NCI-H2029 (cell line): ENCODE measurements at regions not wholly inside any gene's neighbourhood (a gene's known extent, or its start where the extent isn't known, plus 50 kb on each side); places are given as distances from the start of the nearest gene placed in this dataset.

Experiments
- DNase-seq: peaks from one replicate; lab custom pipeline; 2025; lab: John Stamatoyannopoulos, UW

DNA sequence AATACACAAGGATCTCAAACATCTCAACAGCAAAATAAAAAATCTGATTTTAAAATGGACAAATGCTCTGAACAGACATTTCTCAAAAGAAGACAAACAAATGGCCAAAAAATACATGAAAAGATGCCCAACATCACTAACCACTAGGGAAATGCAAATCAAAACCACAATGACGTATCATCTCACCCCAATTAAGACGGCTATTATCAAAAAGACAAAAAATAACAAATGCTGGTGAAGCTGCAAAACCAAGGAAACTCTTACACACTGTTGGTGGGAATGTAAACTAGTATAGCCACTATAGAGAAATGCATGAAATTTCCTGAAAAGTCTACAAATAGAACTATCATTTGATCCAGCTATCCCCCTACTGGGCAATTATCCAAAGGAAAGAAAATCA, 145.0 kb downstream of the BTG1 start:
- DNase-seq: no peak

DNA sequence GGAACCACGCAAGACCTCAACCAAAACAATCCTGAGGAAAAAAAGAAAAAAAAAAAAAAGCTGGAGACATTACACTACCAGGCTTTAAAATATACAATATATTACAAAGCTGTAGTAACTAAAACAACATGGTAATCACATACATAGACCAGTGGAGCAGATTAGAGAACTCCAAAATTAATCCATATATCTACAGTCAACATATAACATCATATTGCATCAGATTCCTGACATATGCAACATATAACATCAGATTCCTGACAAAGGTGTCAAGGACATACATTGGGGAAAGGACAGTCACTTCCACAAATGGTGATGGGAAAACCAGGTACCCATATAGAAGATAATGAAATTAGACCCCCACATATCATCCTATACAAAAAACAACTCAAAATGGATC, 145.8 kb downstream of the BTG1 start:
- DNase-seq: no peak

DNA sequence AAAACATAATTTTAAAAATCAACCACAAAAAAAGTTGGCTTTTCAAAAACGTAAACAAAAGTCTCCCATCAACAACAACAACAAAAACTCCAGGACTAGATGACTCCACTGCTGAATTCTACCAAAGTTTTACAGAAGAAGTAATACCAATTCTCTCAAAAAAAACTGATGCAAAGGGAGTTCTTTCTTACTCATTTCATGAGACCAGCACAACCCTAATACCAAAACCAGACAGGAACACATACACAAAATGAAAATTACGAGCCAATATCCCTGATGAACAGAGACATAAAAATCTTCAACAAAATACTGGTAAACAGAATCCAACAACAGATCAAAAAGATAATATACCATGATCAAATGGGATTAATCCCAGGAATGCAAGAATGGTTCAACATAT, 147.3 kb downstream of the BTG1 start:
- no peak for DNase-seq

DNA sequence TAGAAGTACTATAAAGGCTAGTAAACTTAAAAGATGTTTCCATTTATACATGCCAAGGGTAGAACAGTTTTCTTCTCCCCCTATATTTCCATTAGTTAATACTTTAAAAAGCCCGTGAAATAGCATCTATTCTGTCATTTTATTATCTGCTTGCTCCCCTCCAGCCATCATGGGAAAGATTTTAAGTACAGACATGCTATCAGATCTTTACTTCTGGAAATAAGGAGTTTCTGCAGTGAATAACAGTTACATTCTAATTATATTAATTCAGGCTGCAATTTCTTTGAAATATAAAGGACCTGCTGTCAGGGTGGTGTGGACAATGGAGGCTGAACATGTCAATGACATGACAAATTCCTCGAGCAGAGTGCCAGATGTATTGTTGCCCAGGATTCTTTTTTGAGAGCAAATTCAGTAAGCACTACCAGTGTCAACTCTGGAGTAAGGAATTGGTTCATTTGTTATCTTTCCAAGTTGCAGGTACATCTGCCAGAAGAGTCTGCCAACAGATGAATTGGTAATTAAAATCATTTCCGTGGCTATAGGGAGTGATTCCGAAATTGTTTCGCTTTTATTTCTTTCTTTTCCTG, 151.3 kb downstream of the BTG1 start:
- DNase-seq: no peak

DNA sequence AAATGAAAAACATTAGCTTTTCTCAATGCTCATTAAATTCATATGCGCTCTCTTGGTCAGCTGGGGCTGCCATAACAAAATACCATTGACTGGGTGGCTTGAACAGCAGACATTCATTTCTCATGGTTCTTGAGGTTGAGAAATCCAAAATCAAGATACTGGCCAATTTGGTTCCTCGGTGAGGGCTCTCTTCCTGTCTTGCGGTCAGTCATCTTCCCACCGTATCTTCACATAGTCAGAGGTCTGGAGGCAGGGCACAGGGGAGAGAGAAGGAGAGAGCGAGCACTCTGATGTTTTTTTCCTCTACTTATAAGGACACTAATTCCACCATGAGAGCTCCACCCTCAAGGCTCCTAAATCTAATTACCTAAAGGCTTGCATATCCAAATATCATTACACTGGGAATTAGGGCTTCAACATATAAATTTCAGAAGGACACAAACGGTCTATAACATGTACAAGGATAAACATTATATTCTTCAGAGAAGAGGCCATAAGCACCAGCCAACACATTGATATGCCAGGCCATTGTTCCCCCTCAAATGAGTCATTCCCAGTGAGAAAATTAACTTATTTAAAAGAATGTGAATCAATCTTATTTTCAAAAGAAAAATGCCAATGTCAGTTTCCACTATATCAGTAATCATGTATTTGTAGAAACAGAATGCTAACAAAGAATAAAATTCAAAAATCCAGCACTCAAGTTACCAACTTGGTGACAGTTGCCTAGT, 152.2 kb downstream of the BTG1 start:
- DNase-seq: no peak

DNA sequence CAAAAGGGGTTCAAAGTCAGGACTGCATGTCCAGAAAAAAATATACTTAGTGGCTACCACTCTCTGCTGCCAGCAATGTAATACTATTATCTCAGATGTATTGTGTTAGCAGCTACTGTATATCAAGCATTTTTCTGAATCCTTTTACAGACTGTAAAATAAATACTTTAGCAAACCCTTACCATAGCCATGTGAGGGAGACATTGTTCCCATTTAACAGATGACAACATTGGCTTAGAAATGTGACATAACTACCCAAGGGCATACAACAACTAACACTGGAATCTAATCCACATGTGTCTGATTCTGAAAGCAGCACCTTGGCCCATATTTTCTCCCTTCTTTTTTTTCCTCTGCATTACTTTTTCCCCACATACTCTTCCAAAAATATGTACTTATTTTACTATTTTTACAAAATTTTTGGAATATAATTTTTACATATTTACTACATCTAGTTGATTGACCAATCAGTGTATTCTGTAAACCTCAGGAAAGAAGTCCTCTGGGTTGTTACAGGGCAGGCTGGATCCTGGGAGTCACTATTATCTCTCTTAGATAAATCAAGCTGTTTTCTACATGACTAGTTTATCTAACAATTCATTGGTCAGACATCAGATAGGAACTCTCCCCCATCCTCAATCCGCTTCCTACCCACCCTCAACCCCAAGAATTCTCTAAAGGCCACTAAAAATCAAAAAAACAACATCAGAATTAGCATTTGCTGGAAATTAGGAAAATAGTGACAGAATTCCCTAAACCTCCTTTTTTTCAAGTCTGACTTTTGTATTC, 154.1 kb downstream of the BTG1 start:
- DNase-seq: no peak

DNA sequence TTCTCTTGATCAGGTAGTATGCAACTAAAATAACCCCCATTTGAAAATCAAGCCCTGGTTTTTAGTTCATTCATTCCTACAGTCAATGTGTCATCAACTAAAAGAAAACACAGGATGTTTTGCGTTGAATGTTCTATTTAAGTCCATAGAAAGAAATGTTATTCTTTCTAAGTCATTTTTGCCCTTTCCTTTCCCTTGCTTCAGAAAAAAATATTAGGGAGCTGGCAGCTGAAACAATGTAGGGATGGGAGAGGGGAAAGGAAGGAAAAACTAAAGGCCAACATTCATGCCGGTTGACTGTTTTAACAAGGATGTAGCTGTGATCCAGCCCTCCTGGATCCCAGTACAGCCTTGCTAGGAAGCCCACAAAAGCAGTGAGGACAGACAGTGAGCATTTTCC, 155.1 kb downstream of the BTG1 start:
- DNase-seq: no peak

DNA sequence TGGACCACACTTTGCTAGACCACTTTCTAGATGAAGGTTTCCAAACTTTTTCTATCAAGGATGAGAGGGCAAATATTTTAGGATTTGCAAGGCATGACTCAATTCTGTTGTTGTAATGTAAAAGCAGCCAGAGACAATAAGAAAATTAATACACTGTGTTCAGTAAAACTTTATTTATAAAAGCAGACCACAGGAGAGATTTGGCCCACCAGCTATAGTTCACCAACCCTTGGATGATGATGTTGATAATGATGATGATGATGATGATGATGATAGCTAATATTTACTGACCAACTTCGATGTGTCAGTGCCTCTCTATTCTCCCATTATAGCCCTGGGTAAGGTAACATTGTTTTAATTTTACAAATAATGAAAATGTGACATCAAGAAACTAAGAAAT, 156.5 kb downstream of the BTG1 start:
- no peak for DNase-seq

DNA sequence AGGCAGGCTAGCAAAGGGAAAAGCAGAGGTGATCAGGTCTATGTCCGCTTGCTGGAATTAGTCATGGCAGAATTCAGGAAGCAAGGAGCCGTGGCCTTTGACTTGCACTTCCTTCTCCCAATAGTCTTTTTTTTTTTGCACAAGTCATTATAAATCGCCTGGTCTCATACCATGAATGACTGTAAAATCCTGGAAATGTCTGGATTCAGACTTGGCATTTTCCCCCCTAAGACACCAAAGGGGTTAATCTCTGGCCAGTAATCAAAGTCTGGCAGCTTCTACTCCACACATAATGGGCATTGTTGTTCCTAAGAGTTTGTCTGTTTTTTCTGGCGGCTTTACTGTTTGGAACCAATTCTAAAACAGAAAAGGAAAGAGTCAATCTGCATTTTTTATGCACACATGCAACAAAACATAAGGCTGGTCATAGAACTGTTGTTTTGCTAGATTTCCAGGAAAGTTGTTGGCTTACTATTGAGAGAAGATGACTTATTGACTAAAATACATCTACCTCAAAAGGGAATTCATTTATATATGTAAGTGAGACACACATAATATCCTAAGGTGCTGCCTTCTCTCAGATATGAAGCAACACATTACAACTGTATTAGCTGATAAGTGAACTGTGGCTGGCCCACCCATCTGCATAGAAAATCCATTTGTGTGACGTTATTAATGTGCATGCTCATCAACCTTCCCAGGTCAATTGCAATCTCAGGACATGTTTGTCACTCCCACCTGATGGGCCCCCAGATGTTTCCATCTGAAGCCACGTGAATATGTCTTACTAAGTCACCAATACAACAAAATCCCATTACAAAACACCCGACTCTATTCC, 157.3 kb downstream of the BTG1 start:
- no peak for DNase-seq

DNA sequence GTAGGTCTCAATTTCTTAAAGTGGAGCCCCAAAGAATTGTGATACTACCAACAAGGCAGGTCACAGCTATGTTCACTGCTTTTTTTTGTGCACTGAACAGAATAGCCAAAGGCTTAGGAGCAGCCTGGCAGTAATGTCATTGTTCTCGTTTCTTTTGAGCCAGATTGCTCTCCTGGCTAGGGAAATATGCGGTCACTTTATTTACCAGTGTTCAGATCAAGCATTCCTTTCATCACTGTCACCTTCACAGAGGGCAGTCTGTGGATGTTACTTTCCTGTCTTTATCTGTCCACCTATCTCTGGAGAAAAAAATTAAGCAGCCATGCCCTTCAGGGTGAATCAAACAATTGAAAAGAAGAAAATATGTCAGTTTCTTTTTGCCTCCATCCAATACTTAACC, 159.6 kb downstream of the BTG1 start:
- DNase-seq: no peak

DNA sequence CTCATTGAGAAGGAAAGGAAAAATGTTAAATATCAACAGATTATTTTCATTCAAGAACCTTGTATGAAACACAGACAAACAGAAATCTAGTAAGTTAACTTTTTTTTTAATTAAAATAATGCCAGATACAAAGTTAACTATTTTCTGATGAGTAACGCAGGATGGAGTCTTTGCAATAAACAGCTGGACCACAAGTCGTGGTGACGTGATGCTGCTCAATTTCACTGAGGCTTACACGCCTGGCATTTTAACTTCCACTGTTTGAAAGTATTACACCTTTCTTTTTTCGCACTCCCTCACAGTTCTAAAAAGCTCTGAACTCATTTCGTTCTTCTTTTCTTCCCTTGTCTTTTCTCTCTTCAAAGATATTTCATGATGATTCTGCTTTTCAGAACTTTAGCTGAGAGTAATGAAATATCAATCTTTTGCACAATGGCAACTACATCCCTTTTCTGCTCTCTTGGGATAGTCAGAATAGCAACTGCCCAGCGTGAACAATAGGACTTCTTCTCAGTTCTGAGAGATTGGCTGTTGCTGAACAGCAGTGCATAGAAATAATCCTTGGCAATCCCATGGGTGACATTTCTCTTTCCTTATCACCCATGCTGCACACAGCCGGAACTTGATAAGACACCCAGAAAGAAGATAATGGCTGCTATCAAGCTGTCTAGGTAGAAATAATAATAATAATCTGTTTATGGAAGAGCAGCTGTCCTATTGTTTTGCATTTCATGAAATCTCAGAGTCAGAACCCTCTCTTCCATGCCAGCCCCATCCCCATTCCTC, 160.5 kb downstream of the BTG1 start:
- no peak for DNase-seq

DNA sequence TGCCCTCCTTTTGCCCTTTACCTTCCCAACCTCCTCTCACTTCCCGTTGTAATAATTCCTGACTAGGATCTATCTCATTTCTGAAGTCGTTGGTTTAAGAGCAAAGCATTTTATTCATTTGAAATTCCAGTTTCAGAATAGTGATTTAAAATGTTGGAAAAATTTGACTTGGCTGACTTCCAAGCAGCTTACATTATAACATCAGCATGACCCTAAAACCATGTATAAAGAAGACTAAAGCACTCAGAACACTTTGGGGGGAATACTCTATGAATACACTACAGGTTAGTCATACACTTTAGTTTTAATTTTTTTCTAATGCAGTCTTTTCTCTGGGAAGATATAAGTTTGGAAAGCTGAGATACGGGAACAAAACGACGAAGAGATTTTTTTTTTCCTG, 161.1 kb downstream of the BTG1 start:
- DNase-seq: no peak

DNA sequence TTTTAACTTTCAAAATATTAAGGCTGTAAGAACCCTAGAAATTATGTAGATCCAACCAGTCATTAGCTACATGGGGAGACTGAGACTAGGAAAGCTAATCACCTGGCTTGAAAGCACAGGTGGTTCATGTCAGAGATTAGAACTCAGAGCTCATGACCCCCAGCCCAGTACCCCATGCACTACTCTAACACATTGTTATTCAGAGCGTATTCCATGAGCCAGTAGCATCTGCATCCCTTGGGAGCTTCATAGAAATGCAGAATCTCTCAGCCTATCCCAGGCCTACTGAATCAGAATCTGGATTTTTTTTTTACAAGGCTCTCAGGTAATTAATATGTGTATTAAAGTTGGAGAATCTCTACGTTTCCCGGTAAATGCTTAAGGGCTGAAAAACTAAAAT, 161.7 kb downstream of the BTG1 start:
- DNase-seq: no peak

DNA sequence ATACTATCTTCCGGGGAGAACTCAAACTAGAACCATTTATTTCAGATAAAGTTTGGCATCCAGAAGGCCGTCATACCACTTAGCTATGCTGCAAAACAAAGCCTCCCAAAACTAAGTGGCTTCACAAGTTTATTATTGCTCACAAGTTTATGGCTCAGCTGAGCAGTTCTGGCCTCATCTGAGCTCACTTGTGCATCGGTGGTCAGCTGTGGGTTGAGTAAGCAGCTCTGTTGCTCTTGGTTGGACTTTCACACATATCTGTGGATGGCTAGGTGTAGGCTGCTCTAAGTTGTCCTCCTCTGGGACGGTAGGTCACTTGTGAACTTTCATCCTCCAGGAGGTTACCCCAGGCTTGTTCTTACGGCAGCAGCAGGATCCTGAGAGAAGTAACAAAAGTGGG, 162.7 kb downstream of the BTG1 start:
- DNase-seq: no peak

DNA sequence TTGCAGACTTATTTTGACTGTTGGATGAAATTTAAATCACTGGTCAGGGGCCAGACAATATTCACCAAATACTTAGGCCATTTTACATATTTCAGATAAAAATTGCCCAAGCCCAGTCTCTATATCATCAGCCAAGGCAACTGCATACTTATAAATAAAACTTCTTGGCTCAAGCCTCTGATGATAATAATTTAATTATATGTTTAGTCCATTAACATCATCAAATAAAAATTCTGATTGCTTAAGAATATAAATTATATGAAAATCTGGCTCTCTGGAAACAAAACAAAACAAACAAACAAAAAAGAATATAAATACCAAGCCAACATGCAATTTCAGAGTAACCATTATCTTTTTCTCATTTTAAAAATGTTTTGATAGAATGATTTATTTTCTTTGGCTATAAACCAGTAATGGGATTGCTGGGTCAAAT, 165.2 kb downstream of the BTG1 start:
- no peak for DNase-seq

DNA sequence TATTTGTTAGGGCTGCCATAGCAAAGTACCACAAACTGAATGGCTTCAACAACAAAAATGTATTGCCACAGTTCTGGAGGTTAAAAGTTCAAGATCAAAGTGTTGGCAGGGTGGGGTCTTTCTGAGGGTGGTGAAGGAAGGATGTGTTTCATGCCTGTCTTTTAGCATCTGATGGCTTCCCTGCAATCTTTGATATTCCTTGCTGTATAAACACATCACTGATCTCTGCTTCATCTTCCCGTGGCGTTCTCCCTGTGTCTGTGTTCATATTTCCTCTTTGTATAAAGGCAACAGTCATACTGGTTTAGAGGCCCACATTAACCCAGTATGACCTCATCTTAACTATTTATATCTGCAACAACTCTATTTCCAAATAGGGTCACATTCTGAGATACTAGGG, 167.5 kb downstream of the BTG1 start:
- no peak for DNase-seq

DNA sequence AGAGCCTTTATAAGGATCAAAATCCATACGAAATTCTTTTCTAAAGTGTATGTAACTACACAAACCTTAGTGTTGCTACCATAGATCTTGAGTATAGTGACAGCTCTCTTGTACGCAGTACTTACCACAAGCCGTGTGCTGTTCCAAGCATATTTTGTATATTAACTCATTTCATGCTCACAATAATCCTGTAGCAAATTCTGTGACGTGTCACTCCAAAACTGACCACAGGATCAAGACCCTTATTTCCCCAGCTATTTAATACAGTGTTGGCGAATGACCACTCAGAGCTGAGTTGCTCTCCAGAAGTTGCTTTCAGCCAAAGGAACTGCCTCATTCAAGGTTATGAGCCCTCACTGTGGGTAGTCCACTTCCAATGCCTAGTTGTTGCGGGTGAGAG, 169.8 kb downstream of the BTG1 start:
- DNase-seq: no peak

DNA sequence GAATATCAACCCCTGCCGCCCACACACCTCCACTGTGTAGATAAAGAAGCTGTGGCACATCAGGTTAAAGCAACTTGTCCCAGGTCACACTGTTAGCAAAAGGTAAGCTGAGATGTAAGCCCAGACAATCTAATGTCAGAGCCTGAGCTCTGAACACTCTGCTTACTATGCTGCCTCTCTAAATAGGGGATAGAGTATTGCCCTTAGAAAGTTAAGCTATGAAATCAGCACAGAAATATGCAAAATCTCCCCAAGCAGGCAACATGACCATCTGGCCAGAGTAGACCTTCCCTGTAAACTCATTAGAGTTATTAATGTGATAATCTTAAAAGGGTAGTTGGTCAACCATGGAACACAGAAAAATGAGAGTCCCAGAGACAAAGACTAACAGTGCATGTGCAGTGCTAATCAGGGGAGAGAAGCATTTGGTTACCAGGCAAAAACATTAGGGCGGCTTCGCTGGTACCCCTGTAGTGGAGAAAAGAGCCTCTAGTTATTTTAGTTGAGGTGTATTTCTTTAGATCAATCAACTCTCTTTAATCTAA, 171.0 kb downstream of the BTG1 start:
- no peak for DNase-seq

DNA sequence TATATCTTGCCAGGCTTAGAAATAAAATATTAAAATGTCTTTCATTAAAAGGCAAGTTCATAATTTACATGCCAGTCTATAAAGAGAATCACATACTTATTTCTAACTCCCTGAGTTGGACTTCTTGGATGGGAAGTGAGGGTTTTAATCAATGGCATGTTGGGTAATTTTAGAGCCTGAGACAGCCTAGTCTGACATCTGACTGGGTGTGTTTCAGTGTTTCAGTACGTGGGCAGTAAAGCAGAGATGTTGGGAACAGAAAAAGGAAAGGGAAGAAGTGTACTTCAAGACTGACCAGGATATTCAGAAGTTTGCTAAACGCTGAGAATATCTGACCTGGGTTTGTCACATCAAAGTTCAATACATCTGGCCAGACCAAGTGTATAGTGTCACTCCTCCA, 171.8 kb downstream of the BTG1 start:
- DNase-seq: no peak

DNA sequence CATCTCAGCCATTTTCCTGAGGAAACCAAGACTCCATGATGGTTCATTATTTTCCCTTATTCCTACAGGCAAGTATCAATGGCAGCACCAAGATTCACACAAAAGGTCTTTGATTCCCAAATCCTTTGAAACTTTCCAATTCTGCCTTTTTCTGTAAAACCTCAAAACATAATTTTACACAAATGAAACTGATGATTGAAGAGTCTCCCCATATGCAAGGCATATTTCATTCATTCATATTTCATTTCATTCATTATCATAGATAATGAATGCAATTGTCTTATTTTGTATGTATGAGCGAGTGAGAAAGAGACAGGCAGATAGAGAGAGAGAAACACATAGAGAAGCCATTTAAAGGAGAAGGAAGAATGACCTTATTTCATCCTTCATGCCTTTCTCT, 172.8 kb downstream of the BTG1 start:
- no peak for DNase-seq

DNA sequence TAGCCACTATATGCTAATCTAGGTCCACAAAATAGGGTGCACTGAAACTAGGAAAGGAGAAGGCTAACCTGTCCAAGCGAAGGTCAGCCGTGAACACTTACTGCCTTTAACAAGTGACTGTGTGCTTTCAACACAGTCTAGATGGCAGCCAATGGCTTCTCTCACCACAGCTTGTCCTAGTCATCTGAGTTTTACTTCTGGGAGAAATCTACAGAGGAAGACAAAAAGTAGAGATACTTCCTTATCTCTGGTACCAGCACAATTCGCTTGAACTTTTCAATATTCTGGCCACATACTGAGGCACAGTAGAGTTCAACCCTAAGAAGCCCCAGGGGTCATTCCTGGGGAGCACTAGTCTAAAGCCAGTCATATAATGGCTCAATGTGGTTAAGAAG, 176.9 kb downstream of the BTG1 start:
- DNase-seq: no peak
